ENCODE measurements at regions not wholly inside any gene's neighbourhood (a gene's known extent, or its start where the extent isn't known, plus 50 kb on each side); places are given as distances from the start of the nearest gene placed in this dataset.
"Not testable (repeated sequence)": the region's sequence is repeated elsewhere in the genome, so short reads cannot be mapped to it uniquely, and the experiment has no call there.

DNA sequence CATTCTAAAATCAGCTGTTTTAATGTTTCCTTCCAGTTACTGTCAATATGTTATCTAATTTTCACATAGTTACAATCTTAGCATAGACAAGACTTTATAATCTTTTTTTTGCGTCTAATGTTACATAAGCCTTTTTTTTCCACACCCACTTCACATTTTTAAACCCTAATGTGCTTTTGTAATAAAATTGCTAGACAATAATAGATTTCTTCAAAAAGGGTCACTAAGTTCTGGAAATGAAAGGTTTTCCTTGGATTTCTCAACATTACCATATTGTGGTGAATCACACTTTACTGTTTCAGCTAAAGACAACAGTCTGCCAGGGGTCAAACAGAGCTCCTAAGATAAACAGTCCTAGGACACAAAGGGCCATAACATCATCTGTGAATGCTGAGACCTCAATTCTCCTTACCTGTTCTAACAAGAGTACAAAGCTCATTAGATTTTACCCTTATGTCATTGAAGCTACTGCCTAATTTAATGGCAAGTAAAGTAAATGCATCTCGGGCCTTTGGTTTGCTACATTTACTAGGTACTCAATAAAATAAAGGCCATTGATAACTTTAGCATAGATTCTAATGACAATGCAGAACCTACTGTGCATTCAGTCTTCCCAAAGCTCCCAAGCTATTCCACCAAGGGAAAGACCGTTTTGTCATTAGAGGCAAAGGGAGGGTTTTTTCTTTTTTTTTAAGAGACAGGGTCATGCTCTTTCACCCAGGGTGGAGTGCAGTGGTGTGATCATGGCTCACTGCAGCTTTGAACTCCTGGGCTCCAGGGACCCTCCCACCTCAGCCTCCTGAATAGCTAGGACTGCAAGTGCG lies 111.2 kb upstream of the SLC38A2 start:
- 85% methylated on average over 4 of the region's 4 CpGs for WGBS, 2 donors
- no peaks in the 10 kb centered on the region for H3K9me3 ChIP-seq (ENCODE audit: control insufficient read depth, low read length)
- no peaks in the 10 kb centered on the region for H3K36me3 ChIP-seq (ENCODE audit: control insufficient read depth in 1 of 2, insufficient read depth in 2 of 2, low read length in 1 of 2)
- DNase-seq (no peak), ATAC-seq (ENCODE audit: low FRiP score) (no peak)
- H3K4me1 ChIP-seq (ENCODE audit: control insufficient read depth in 1 of 2, insufficient read depth in 2 of 2, low read length in 2 of 2): no peaks in the 10 kb centered on the region
- intact Hi-C loops (cut with DNase I): no loop called here
- no peak overlapping the region for H3K27ac ChIP-seq (ENCODE audit: low read depth in 1 of 2, low read length in 2 of 2)
- H3K27me3 ChIP-seq (ENCODE audit: control insufficient read depth in 1 of 2, insufficient read depth in 2 of 2, low read length in 1 of 2): no peaks in the 10 kb centered on the region
- no peak overlapping the region for H3K4me3 ChIP-seq (ENCODE audit: low read length in 2 of 2)

- Histone ChIP-seq H3K36me3 (ENCODE audit: control insufficient read depth in 1 of 2, insufficient read depth in 2 of 2, low read length in 1 of 2) (no peaks in the 10 kb centered on the region), H3K4me3 (ENCODE audit: low read length in 2 of 2) (no peak overlapping the region), H3K27me3 (ENCODE audit: control insufficient read depth in 1 of 2, insufficient read depth in 2 of 2, low read length in 1 of 2) (no peaks in the 10 kb centered on the region), H3K9me3 (ENCODE audit: control insufficient read depth, low read length) (no peaks in the 10 kb centered on the region), H3K27ac (ENCODE audit: low read depth in 1 of 2, low read length in 2 of 2) (no peak overlapping the region), H3K4me1 (ENCODE audit: control insufficient read depth in 1 of 2, insufficient read depth in 2 of 2, low read length in 2 of 2) (no peaks in the 10 kb centered on the region)
- intact Hi-C loops (cut with DNase I): no loop called here
- 96 to 97% methylated on average over 1 of the region's 1 CpG for WGBS, 2 donors
- DNase-seq (no peak), ATAC-seq (ENCODE audit: low FRiP score) (no peak)
Observed at GRCh38 chr12:46480724-46481123, 108.2 kb upstream of the SLC38A2 start.

- Histone ChIP-seq H3K4me3 (ENCODE audit: low read length in 2 of 2) (no peak overlapping the region), H3K27ac (ENCODE audit: low read depth in 1 of 2, low read length in 2 of 2) (no peak overlapping the region), H3K9me3 (ENCODE audit: control insufficient read depth, low read length) (no peaks in the 10 kb centered on the region), H3K4me1 (ENCODE audit: control insufficient read depth in 1 of 2, insufficient read depth in 2 of 2, low read length in 2 of 2) (no peaks in the 10 kb centered on the region), H3K27me3 (ENCODE audit: control insufficient read depth in 1 of 2, insufficient read depth in 2 of 2, low read length in 1 of 2) (no peaks in the 10 kb centered on the region), H3K36me3 (ENCODE audit: control insufficient read depth in 1 of 2, insufficient read depth in 2 of 2, low read length in 1 of 2) (no peaks in the 10 kb centered on the region)
- ATAC-seq (ENCODE audit: low FRiP score): no peak
- 91 to 92% methylated on average over 3 of the region's 3 CpGs for WGBS, 2 donors
- intact Hi-C loops (cut with DNase I): no loop called here
- no peak for DNase-seq
Observed at GRCh38 chr12:46480316-46480715, 107.7 kb upstream of the SLC38A2 start.

DNA sequence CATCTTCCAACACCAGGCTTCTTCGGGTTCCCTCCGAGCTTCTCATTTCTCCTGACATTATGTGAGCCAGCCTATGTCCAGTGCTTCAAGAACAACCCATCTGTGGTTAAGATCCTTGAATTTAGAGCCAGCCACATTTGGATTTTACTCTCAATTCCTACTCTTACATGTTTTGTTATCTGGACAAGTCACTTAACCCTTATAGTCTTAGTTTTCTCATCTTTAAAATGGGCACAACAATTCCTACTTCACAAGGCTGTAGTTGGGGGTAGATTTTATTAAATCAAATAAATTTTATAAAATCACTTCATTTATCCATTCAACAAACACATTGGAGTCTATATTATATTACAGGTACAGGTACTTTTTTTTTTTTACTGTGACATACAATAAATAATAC lies 105.5 kb upstream of the SLC38A2 start:
- Histone ChIP-seq H3K36me3 (ENCODE audit: control insufficient read depth in 1 of 2, insufficient read depth in 2 of 2, low read length in 1 of 2) (no peaks in the 10 kb centered on the region), H3K27ac (ENCODE audit: low read depth in 1 of 2, low read length in 2 of 2) (no peak overlapping the region), H3K4me3 (ENCODE audit: low read length in 2 of 2) (no peak overlapping the region), H3K4me1 (ENCODE audit: control insufficient read depth in 1 of 2, insufficient read depth in 2 of 2, low read length in 2 of 2) (no peaks in the 10 kb centered on the region), H3K9me3 (ENCODE audit: control insufficient read depth, low read length) (no peaks in the 10 kb centered on the region), H3K27me3 (ENCODE audit: control insufficient read depth in 1 of 2, insufficient read depth in 2 of 2, low read length in 1 of 2) (no peaks in the 10 kb centered on the region)
- DNase-seq: no peak
- WGBS, 2 donors: 97 to 98% methylated on average over 2 of the region's 2 CpGs
- intact Hi-C loops (cut with DNase I): loop anchor here in 1 of 2 donors (5.0 kb wide), 1 partner anchor 84 kb away; no protein-coding TSS in a partner anchor
- ATAC-seq (ENCODE audit: low FRiP score): no peak

- Histone ChIP-seq H3K9me3 (ENCODE audit: control insufficient read depth, low read length) (no peaks in the 10 kb centered on the region), H3K27ac (ENCODE audit: low read depth in 1 of 2, low read length in 2 of 2) (no peak overlapping the region), H3K36me3 (ENCODE audit: control insufficient read depth in 1 of 2, insufficient read depth in 2 of 2, low read length in 1 of 2) (no peaks in the 10 kb centered on the region), H3K4me1 (ENCODE audit: control insufficient read depth in 1 of 2, insufficient read depth in 2 of 2, low read length in 2 of 2) (peaks cover 0 to 3% of the 10 kb centered on the region in 2 donors), H3K4me3 (ENCODE audit: low read length in 2 of 2) (no peak overlapping the region), H3K27me3 (ENCODE audit: control insufficient read depth in 1 of 2, insufficient read depth in 2 of 2, low read length in 1 of 2) (no peaks in the 10 kb centered on the region)
- ATAC-seq (ENCODE audit: low FRiP score): no peak
- no peak for DNase-seq
- intact Hi-C loops (cut with DNase I): loop anchor here in 1 of 2 donors (5.0 kb wide), 1 partner anchor 85 kb away; no protein-coding TSS in a partner anchor
Observed at GRCh38 chr12:46477541-46477940, 105.0 kb upstream of the SLC38A2 start.

GRCh38 chr12:46475972-46476645 lies 103.5 kb upstream of the SLC38A2 start:
- 90 to 92% methylated on average over 3 of the region's 3 CpGs for WGBS, 2 donors

DNA sequence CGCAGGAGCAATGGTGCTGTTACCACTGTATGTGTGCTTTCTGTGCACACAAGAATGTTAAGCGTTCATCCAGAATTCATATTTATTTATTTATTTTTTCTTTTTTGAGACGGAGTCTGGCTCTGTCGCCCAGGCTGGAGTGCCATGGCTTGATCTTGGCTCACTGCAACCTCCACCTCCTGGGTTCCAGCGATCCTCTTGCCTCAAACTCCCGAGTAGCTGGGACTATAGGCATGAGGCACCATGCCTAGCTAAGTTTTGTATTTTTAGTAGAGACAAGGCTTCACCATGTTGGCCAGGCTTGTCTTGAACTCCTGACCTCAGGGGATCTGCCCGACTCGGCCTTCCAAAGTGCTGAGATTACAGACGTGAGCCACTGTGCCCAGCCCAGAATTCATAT lies 101.8 kb upstream of the SLC38A2 start:
- Histone ChIP-seq H3K4me3 (ENCODE audit: low read length in 2 of 2) (peak overlapping the region in 1 of 2 donors; percentile 34), H3K27ac (ENCODE audit: low read depth in 1 of 2, low read length in 2 of 2) (peak overlapping the region; percentile 72 to 95)
- intact Hi-C loops (cut with DNase I): loop anchor here in 1 of 2 donors (5.0 kb wide), 3 partner anchors 92 to 188 kb away; no protein-coding TSS in a partner anchor
- H3K27me3 ChIP-seq (ENCODE audit: control insufficient read depth in 1 of 2, insufficient read depth in 2 of 2, low read length in 1 of 2); DNase-seq; H3K36me3 ChIP-seq (ENCODE audit: control insufficient read depth in 1 of 2, insufficient read depth in 2 of 2, low read length in 1 of 2); H3K4me1 ChIP-seq (ENCODE audit: control insufficient read depth in 1 of 2, insufficient read depth in 2 of 2, low read length in 2 of 2); H3K9me3 ChIP-seq (ENCODE audit: control insufficient read depth, low read length): not testable (repeated sequence)
- 3 to 10% methylated on average over 9 of the region's 9 CpGs for WGBS, 2 donors
- peak; percentile 43 for ATAC-seq (ENCODE audit: low FRiP score)

More at GRCh38 chr12:46475972-46476645, 103.5 kb upstream of the SLC38A2 start:
- Histone ChIP-seq H3K9me3 (ENCODE audit: control insufficient read depth, low read length) (no peaks in the 10 kb centered on the region), H3K4me3 (ENCODE audit: low read length in 2 of 2) (no peak overlapping the region), H3K27me3 (ENCODE audit: control insufficient read depth in 1 of 2, insufficient read depth in 2 of 2, low read length in 1 of 2) (no peaks in the 10 kb centered on the region), H3K36me3 (ENCODE audit: control insufficient read depth in 1 of 2, insufficient read depth in 2 of 2, low read length in 1 of 2) (no peaks in the 10 kb centered on the region), H3K4me1 (ENCODE audit: control insufficient read depth in 1 of 2, insufficient read depth in 2 of 2, low read length in 2 of 2) (peaks cover 0 to 3% of the 10 kb centered on the region in 2 donors), H3K27ac (ENCODE audit: low read depth in 1 of 2, low read length in 2 of 2) (no peak overlapping the region)
- ATAC-seq (ENCODE audit: low FRiP score) (no peak), DNase-seq (no peak)
- intact Hi-C loops (cut with DNase I): loop anchor here in 1 of 2 donors (5.0 kb wide), 1 partner anchor 86 kb away; no protein-coding TSS in a partner anchor

GRCh38 chr12:46473634-46474329 lies 101.2 kb upstream of the SLC38A2 start:
- DNase-seq: peak; percentile 83 to 85
- H3K27ac ChIP-seq (ENCODE audit: low read depth in 1 of 2, low read length in 2 of 2): peak overlapping the region; percentile 72 to 95
- 1% methylated on average over 8 of the region's 8 CpGs for WGBS, 2 donors
- H3K27me3 ChIP-seq (ENCODE audit: control insufficient read depth in 1 of 2, insufficient read depth in 2 of 2, low read length in 1 of 2): no peaks in the 10 kb centered on the region
- H3K9me3 ChIP-seq (ENCODE audit: control insufficient read depth, low read length): no peaks in the 10 kb centered on the region
- intact Hi-C loops (cut with DNase I): loop anchor here in 1 of 2 donors (5.0 kb wide), 3 partner anchors 91 to 189 kb away; no protein-coding TSS in a partner anchor
- peaks cover 0 to 3% of the 10 kb centered on the region in 2 donors for H3K4me1 ChIP-seq (ENCODE audit: control insufficient read depth in 1 of 2, insufficient read depth in 2 of 2, low read length in 2 of 2)
- ATAC-seq (ENCODE audit: low FRiP score): peak; percentile 88
- H3K4me3 ChIP-seq (ENCODE audit: low read length in 2 of 2): peak overlapping the region in 1 of 2 donors; percentile 34
- H3K36me3 ChIP-seq (ENCODE audit: control insufficient read depth in 1 of 2, insufficient read depth in 2 of 2, low read length in 1 of 2): no peaks in the 10 kb centered on the region

Data from aorta (tissue), 5 donors.